HEK293 (cell line): ENCODE measurements at regions not wholly inside any gene's neighbourhood (a gene's known extent, or its start where the extent isn't known, plus 50 kb on each side); places are given as distances from the start of the nearest gene placed in this dataset.

ENCODE experiments used
- TCF7L2 ChIP-seq: IDR thresholded peaks from 2 replicates; pipeline ENCODE4 v1.6.1; 2011; ENCODE audit warnings: low read depth, mild to moderate bottlenecking, inconsistent platforms, low read length, moderate library complexity, borderline replicate concordance
- YY1 ChIP-seq: fragments of 450-650 bp; formaldehyde crosslinking; IDR thresholded peaks from 2 replicates; pipeline ENCODE4 v1.5.1; 2018; ENCODE audit warnings: missing biosample characterization, missing genetic modification characterization
- ZFP37 ChIP-seq: fragments of 450-650 bp; formaldehyde crosslinking; IDR thresholded peaks from 2 replicates; pipeline ENCODE4 v1.5.1; 2016; ENCODE audit warnings: missing biosample characterization, missing genetic modification characterization
- ZNF121 ChIP-seq: fragments of 450-650 bp; formaldehyde crosslinking; IDR thresholded peaks from 2 replicates; pipeline ENCODE4 v1.5.1; 2016; ENCODE audit warnings: missing biosample characterization, missing genetic modification characterization
- ZNF830 ChIP-seq: fragments of 450-650 bp; IDR thresholded peaks from 2 replicates; pipeline ENCODE4 v1.5.0; 2018; ENCODE audit warnings: missing biosample characterization, missing genetic modification characterization, low read depth, mild to moderate bottlenecking, moderate library complexity
- TF ChIP-seq, protein P1 (sequence below): fragments of 450-650 bp; formaldehyde crosslinking; IDR thresholded peaks from 2 replicates; pipeline ENCODE4 v1.5.1; 2016; ENCODE audit warnings: missing biosample characterization, missing genetic modification characterization

DNA sequence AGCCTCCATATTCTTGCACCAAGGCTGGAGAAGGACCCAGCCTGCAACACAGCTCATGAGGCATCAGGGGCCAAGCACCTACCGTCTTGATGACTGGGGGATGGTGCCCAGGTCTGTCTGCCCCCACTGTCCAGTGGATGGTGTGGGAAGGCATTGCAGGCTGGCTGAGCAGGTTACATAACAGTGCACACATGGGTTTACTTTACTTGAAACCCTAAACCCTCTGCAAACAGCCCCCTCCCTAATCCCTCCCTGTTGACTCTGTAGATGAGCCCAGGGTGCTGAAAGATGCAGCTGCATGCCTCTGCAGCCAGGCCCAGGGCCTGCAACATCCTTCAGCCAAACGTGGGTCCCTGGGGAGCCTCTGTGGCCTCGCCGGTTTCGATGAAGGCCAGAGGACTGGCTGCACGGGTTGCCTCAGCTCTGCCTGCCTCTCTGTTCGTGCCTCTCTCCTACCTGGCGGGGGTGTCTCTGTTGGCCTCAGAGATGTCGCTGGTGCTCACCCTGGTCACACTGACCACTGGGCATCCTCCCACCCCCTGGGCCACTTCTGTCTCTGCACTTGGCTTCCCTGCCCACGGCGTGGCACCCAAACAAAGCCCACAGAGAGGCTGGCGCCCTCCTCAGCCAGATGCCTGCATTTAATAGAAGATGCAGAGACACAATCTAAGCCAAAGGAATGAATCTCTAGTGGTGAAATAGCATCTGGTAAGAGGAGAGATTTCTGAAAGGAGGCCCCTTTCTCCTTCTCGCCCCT lies 95.1 kb downstream of the METRNL start:
- TF ChIP-seq ZFP37, result no peak
- no peak for TF ChIP-seq ZNF830 (tag by site-specific recombination)
- TF ChIP-seq ZNF121 (tag by site-specific recombination), result no peak
- TF ChIP-seq YY1 (tag by site-specific recombination), result no peak
- TF ChIP-seq, protein P1, sequence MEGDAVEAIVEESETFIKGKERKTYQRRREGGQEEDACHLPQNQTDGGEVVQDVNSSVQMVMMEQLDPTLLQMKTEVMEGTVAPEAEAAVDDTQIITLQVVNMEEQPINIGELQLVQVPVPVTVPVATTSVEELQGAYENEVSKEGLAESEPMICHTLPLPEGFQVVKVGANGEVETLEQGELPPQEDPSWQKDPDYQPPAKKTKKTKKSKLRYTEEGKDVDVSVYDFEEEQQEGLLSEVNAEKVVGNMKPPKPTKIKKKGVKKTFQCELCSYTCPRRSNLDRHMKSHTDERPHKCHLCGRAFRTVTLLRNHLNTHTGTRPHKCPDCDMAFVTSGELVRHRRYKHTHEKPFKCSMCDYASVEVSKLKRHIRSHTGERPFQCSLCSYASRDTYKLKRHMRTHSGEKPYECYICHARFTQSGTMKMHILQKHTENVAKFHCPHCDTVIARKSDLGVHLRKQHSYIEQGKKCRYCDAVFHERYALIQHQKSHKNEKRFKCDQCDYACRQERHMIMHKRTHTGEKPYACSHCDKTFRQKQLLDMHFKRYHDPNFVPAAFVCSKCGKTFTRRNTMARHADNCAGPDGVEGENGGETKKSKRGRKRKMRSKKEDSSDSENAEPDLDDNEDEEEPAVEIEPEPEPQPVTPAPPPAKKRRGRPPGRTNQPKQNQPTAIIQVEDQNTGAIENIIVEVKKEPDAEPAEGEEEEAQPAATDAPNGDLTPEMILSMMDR (tag by site-specific recombination), result no peak
- no peak for TF ChIP-seq TCF7L2
